Peyer's patch (tissue), 4 donors: ENCODE measurements at regions not wholly inside any gene's neighbourhood (a gene's known extent, or its start where the extent isn't known, plus 50 kb on each side); places are given as distances from the start of the nearest gene placed in this dataset.

Source experiments
- DNase-seq, 3 donors: peaks; one replicate each; pipeline ENCODE4 v3.0.0-alpha.2; 2017 to 2019
- H3K27ac ChIP-seq, 4 donors: fragments of 200-600 bp; sonication (generic); one replicate each; pipeline ENCODE4 v1.5.1; 2016 to 2019
- H3K27me3 ChIP-seq, 2 donors: fragments of 200-600 bp; sonication (generic); one replicate each; pipeline ENCODE4 v1.5.1; 2019
- H3K36me3 ChIP-seq, 3 donors: fragments of 200-600 bp; sonication (generic); one replicate each; pipeline ENCODE4 v1.5.1; 2016 to 2019
- H3K4me1 ChIP-seq, 4 donors: fragments of 200-600 bp; sonication (generic); one replicate each; pipeline ENCODE4 v1.5.1; 2016 to 2019
- H3K4me3 ChIP-seq, 4 donors: fragments of 200-600 bp; sonication (generic); 1 replicate in 3 of 4; 2 replicates in 1 of 4; pipeline ENCODE4 v1.5.1; 2016 to 2019; ENCODE audit warnings: mild to moderate bottlenecking in 1 of 4
- H3K9me3 ChIP-seq, 4 donors: fragments of 200-600 bp; sonication (generic); one replicate each; pipeline ENCODE4 v1.5.1; 2016 to 2019; ENCODE audit warnings: mild to moderate bottlenecking in 1 of 4
- CTCF ChIP-seq, 6 experiments: fragments of 450-650 bp in 4 of 6; fragments of 200-600 bp in 2 of 6; sonication (generic) in 1 of 6; IDR thresholded peaks; one replicate each; pipeline ENCODE4 v1.5.1; 2017 to 2019; ENCODE audit warnings: antibody characterized with exemption in 6 of 6, mild to moderate bottlenecking in 3 of 6, moderate library complexity in 1 of 6
- POLR2A ChIP-seq, 2 donors: fragments of 450-650 bp; IDR thresholded peaks; one replicate each; pipeline ENCODE4 v1.5.1; 2017; ENCODE audit warnings: antibody characterized with exemption in 2 of 2, mild to moderate bottlenecking in 2 of 2, moderate library complexity in 2 of 2

- Histone ChIP-seq H3K4me3 (no peak overlapping the region), H3K4me1 (no peaks in the 10 kb centered on the region), H3K36me3 (no peaks in the 10 kb centered on the region), H3K27ac (no peak overlapping the region), H3K27me3 (no peaks in the 10 kb centered on the region), H3K9me3 (no peaks in the 10 kb centered on the region)
- TF ChIP-seq POLR2A (IDR thresholded peaks at IDR 0.05) (no peak), CTCF (IDR thresholded peaks at IDR 0.05) (no peak)
- no peak for DNase-seq
Observed at GRCh38 chr16:54526087-54526486, 239.5 kb upstream of the IRX3 start.

- no peak for DNase-seq
- Histone ChIP-seq H3K9me3 (no peaks in the 10 kb centered on the region), H3K36me3 (no peaks in the 10 kb centered on the region), H3K4me1 (no peaks in the 10 kb centered on the region), H3K27me3 (no peaks in the 10 kb centered on the region), H3K4me3 (no peak overlapping the region), H3K27ac (no peak overlapping the region)
- TF ChIP-seq CTCF (IDR thresholded peaks at IDR 0.05) = no peak
- no peak for TF ChIP-seq POLR2A (IDR thresholded peaks at IDR 0.05)
Observed at GRCh38 chr16:54525104-54525503, 238.5 kb upstream of the IRX3 start.

- Histone ChIP-seq H3K27me3 (no peaks in the 10 kb centered on the region), H3K4me1 (no peaks in the 10 kb centered on the region), H3K36me3 (no peaks in the 10 kb centered on the region), H3K27ac (no peak overlapping the region), H3K9me3 (no peaks in the 10 kb centered on the region), H3K4me3 (no peak overlapping the region)
- TF ChIP-seq CTCF (IDR thresholded peaks at IDR 0.05) (no peak), POLR2A (IDR thresholded peaks at IDR 0.05) (no peak)
- no peak for DNase-seq
Observed at GRCh38 chr16:54522584-54522983, 236.0 kb upstream of the IRX3 start.

GRCh38 chr16:54521327-54521726, 234.7 kb upstream of the IRX3 start:
- DNase-seq = no peak
- Histone ChIP-seq H3K27me3 (no peaks in the 10 kb centered on the region), H3K4me1 (no peaks in the 10 kb centered on the region), H3K4me3 (no peak overlapping the region), H3K36me3 (no peaks in the 10 kb centered on the region), H3K27ac (no peak overlapping the region), H3K9me3 (no peaks in the 10 kb centered on the region)
- no peak for TF ChIP-seq CTCF (IDR thresholded peaks at IDR 0.05)

- Histone ChIP-seq H3K27me3 (no peaks in the 10 kb centered on the region), H3K4me1 (no peaks in the 10 kb centered on the region), H3K4me3 (no peak overlapping the region), H3K9me3 (no peaks in the 10 kb centered on the region), H3K36me3 (no peaks in the 10 kb centered on the region), H3K27ac (no peak overlapping the region)
- no peak for TF ChIP-seq POLR2A (IDR thresholded peaks at IDR 0.05)
- TF ChIP-seq CTCF (IDR thresholded peaks at IDR 0.05) = no peak
- no peak for DNase-seq
Observed at GRCh38 chr16:54519161-54519695, 232.6 kb upstream of the IRX3 start.

GRCh38 chr16:54517181-54517580, 230.6 kb upstream of the IRX3 start:
- no peaks in the 10 kb centered on the region for H3K9me3 ChIP-seq
- no peaks in the 10 kb centered on the region for H3K27me3 ChIP-seq
- H3K4me3 ChIP-seq = no peak overlapping the region
- no peaks in the 10 kb centered on the region for H3K36me3 ChIP-seq
- H3K4me1 ChIP-seq = no peaks in the 10 kb centered on the region
- TF ChIP-seq POLR2A (IDR thresholded peaks at IDR 0.05) (no peak), CTCF (IDR thresholded peaks at IDR 0.05) (no peak)
- H3K27ac ChIP-seq = no peak overlapping the region
- DNase-seq = no peak
